ENCODE measurements at regions not wholly inside any gene's neighbourhood (a gene's known extent, or its start where the extent isn't known, plus 50 kb on each side); places are given as distances from the start of the nearest gene placed in this dataset.
A peak's percentile ranks its signal among the peaks of the same experiment; 100 is the strongest.

DNA sequence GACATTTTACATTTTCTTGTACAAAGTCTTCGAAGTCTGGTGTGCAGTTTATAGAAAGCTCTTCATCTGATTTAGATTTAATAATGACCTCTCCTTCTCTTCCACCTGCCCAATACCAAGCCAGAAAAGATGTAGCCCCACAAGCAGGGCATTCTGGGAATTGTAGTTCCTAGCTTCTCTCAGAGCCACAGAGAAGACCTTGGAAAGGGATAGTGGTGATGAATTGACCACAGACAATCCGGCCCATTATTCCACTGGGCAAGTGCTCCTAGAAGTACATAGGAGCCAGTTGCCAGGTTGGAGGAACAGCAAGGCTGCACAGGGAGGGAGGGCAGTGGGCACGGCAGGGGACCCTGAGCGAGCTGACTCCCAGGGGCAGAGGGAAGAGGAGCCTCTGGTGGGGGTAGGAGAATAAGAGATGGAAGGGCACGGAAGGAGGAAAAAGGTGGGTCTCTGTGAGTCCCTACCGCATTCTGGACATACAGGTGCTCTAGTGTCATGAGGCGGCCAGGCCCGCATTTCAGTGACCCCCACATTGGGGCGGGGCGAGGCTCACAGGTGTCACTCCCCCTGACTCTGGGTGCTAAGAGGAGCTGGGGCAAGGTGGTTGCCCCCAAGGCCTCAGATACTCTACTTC, 152.5 kb upstream of the HAAO start:
- WGBS, 2 donors = 95 to 98% methylated on average over 10 of the region's 10 CpGs
- Histone ChIP-seq H3K4me1 (peaks cover 0 to 43% (median 22%) of the 10 kb centered on the region in 9 donors), H3K36me3 (no peaks in the 10 kb centered on the region), H3K27ac (peak overlapping the region in 2 of 10 donors; percentile 23 to 66), H3K4me3 (no peak overlapping the region), H3K9me3 (no peaks in the 10 kb centered on the region), H3K27me3 (no peaks in the 10 kb centered on the region)
- ATAC-seq (no peak), DNase-seq (no peak)
- intact Hi-C loops (cut with DNase I) = loop anchor here in 8 of 10 donors (5.0 to 10.0 kb wide), 8 partner anchors 280 to 597 kb away; partner anchors contain the start of gene ZFP36L2 (in 3 of the 8)
- TF ChIP-seq, protein P1, sequence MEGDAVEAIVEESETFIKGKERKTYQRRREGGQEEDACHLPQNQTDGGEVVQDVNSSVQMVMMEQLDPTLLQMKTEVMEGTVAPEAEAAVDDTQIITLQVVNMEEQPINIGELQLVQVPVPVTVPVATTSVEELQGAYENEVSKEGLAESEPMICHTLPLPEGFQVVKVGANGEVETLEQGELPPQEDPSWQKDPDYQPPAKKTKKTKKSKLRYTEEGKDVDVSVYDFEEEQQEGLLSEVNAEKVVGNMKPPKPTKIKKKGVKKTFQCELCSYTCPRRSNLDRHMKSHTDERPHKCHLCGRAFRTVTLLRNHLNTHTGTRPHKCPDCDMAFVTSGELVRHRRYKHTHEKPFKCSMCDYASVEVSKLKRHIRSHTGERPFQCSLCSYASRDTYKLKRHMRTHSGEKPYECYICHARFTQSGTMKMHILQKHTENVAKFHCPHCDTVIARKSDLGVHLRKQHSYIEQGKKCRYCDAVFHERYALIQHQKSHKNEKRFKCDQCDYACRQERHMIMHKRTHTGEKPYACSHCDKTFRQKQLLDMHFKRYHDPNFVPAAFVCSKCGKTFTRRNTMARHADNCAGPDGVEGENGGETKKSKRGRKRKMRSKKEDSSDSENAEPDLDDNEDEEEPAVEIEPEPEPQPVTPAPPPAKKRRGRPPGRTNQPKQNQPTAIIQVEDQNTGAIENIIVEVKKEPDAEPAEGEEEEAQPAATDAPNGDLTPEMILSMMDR (IDR thresholded peaks at IDR 0.05) = no peak

DNA sequence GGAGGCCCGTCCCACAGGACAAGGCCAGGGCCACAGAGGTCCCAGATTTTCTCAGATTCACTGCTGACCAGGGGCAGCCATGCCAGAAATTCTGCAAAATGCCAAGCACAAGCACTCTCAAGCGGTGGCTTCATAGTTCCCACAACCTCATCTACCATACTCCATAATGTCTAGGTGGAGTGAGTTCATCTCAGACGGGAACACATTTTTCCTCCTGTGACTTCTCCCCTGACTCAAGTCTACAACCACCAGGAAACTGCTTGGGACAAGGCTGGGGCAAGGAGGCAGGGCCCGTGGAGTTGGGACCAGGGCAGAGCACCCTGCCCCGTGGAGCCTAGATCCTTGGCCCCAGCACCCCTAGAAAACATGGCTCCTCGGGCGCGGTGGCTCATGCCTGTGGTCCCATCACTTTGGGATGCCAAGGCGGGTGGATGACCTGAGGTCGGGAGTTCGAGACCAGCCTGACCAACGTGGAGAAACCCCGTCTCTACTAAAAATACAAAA, 150.7 kb upstream of the HAAO start:
- H3K27ac ChIP-seq = peak overlapping the region in 5 of 10 donors; percentile 40 to 67 (median 52)
- no peak for DNase-seq
- WGBS, 2 donors = 97% methylated on average over 13 of the region's 13 CpGs

DNA sequence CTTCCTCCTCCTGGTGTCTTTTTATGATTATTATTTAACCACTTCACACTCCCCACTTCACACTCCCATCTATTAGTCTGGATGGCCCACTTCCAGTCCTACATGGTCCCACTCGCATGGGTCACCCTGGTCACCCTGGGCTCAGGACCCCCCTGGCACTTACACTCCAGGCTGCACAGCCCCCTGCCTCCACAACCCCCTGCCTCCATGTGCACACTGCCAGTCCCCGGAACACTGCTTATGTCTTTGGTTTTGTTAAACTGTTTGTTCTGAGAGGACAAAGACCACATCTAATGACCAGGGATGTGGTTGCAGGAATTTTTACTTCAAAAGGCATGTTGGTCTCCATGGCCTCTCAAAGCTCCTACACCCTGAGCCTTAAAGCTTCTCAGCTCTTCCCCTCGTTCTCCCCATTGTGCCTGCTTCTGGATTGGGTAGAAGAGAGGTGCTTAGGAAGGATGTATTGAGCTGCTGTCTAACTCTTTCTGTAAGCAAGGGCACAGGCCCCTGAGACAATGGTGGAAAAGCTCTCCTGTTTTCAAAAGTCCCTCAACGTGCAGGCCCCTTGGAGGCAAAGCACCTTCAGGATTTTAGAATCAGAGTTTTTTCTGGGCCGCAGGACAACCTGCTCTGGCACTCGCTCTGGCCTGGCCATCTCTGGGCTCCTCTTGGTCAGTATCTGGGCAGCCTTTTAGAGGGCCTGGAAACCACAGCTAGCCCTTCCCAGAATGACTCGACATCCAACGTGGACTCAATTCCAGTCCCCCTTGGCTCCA, 150.0 kb upstream of the HAAO start:
- H3K4me3 ChIP-seq = no peak overlapping the region
- H3K27me3 ChIP-seq = no peaks in the 10 kb centered on the region
- no peaks in the 10 kb centered on the region for H3K36me3 ChIP-seq
- 92% methylated on average over 8 of the region's 8 CpGs for WGBS, 2 donors
- peak overlapping the region in 7 of 10 donors; percentile 37 to 67 (median 47) for H3K27ac ChIP-seq
- peaks cover 0 to 59% (median 26%) of the 10 kb centered on the region in 9 donors for H3K4me1 ChIP-seq
- ATAC-seq (no peak), DNase-seq (no peak)
- intact Hi-C loops (cut with DNase I) = loop anchor here in 3 of 10 donors (10.0 kb wide), 3 partner anchors 282 to 592 kb away; partner anchors contain the start of gene ZFP36L2 (in 1 of the 3)
- H3K9me3 ChIP-seq = no peaks in the 10 kb centered on the region
- TF ChIP-seq, protein P1 (IDR thresholded peaks at IDR 0.05) = no peak

More for the DNA sequence above, 150.7 kb upstream of the HAAO start:
- intact Hi-C loops (cut with DNase I) = loop anchor here in 3 of 10 donors (10.0 kb wide), 3 partner anchors 282 to 592 kb away; partner anchors contain the start of gene ZFP36L2 (in 1 of the 3)
- Histone ChIP-seq H3K27me3 (no peaks in the 10 kb centered on the region), H3K4me1 (peaks cover 0 to 55% (median 24%) of the 10 kb centered on the region in 9 donors), H3K9me3 (no peaks in the 10 kb centered on the region), H3K36me3 (no peaks in the 10 kb centered on the region), H3K4me3 (no peak overlapping the region)
- TF ChIP-seq, protein P1 (IDR thresholded peaks at IDR 0.05) = no peak
- ATAC-seq = no peak

DNA sequence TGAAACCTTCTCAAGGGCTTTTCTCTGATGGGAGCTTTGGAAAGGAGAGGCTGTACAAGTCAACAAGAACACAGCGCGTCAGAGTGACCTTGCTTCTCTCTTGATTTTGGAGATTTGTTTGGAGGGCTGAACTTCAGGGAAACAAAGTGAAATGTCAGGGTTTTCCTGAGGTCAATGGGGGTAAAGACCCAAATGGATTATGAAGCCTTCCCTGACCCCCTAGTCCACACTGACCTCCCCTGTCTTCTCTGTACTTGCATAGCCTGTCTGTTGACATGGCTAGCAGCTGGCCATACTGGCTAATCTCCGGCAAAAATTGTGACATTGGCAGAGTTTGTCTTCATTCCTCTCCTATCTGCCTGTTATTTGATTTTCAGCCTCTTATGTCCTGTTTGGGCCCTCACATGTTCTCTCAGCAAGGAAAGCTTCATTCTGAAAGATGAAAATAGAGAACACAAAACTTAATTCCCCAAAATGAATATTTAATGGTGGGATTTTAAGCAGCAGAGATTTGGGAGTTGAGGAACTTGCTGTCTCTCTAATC, 149.3 kb upstream of the HAAO start:
- 73 to 89% methylated on average over 3 of the region's 3 CpGs for WGBS, 2 donors
- Histone ChIP-seq H3K9me3 (no peaks in the 10 kb centered on the region), H3K27ac (peak overlapping the region in 8 of 10 donors; percentile 28 to 67 (median 42)), H3K4me1 (peaks cover 2 to 59% (median 26%) of the 10 kb centered on the region in 9 donors), H3K4me3 (no peak overlapping the region), H3K27me3 (no peaks in the 10 kb centered on the region), H3K36me3 (no peaks in the 10 kb centered on the region)
- ATAC-seq (peak in 5 of 8 donors; percentile 27 to 56 (median 35)), DNase-seq (no peak)
- TF ChIP-seq, protein P1 (IDR thresholded peaks at IDR 0.05) = no peak
- intact Hi-C loops (cut with DNase I) = loop anchor here in 3 of 10 donors (10.0 kb wide), 3 partner anchors 283 to 593 kb away; partner anchors contain the start of gene ZFP36L2 (in 1 of the 3)

All from heart right ventricle (tissue), 16 donors.